NCI-H2227 (cell line): ENCODE measurements at regions not wholly inside any gene's neighbourhood (a gene's known extent, or its start where the extent isn't known, plus 50 kb on each side); places are given as distances from the start of the nearest gene placed in this dataset.
"Not testable (repeated sequence)": the region's sequence is repeated elsewhere in the genome, so short reads cannot be mapped to it uniquely, and the experiment has no call there.

Experiments used
- DNase-seq: peaks from one replicate; lab custom pipeline; 2025; ENCODE audit not compliant: unreplicated experiment; lab: John Stamatoyannopoulos, UW

DNA sequence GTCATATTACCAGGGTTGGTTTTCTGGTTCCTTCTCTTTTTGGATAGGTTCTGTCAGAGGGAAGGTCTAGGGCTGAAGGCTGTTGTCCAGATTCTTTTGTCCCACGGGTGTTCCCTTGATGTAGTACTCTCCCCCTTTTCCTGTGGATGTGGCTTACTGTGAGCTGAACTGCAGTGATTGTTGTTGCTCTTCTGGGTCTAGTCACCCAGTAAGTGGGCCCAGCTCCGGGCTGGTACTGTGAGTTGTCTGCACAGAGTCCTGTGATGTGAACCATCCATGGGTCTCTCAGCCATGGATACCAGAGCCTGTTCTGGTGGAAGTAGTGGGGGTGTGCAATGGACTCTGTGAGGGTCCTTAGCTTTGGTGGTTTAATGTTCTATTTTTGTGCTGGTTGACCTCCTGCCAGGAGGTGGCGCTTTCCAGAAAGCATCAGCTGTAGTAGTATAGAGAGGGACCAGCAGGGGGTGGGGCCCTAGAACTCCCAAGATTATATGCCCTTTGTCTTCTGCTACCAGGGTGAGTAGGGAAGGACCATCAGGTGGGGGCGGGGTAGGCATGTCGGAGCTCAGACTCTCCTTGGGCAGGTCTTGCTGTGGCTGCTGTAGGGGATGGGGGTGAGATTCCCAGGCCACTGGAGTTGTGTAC is 99.4 kb upstream of the CHST15 start:
- DNase-seq, result not testable (repeated sequence)

DNA sequence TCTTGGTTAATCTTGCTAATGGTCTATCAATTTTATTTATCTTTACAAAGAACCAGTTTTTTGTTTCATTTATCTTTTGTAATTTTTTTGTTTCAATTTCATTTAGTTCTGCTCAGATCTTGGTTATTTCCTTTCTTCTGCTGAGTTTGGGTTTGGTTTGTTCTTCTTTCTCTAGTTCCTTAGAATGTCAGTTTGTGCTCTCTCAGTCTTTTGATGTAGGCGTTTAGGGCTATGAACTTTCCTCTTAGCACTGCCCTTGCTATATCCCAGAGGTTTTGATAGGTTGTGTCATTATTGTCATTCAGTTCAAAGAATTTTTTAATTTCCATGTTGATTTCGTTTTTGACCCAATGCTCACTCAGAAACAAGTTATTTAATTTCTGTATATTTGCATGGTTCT is 97.1 kb upstream of the CHST15 start:
- not testable (repeated sequence) for DNase-seq

DNA sequence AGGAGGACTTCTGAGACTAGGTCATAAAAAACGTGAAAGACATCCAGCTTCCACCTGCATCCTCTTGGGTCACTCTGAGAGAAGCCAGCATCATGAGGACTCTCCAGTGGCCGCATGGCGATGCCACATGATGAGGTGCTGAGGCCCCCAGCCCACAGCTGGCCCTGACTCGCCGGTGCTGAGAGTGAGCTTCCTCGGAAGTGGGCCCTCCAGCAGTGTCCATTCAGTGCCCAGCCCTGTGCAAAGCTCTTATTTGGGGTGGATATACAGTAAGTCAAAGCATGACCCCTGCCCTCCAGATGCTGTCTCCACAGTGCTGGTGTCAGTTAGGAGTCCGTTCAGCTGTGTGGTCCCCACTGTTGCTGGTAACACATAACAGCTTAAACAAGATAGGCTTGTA is 93.6 kb upstream of the CHST15 start:
- no peak for DNase-seq

DNA sequence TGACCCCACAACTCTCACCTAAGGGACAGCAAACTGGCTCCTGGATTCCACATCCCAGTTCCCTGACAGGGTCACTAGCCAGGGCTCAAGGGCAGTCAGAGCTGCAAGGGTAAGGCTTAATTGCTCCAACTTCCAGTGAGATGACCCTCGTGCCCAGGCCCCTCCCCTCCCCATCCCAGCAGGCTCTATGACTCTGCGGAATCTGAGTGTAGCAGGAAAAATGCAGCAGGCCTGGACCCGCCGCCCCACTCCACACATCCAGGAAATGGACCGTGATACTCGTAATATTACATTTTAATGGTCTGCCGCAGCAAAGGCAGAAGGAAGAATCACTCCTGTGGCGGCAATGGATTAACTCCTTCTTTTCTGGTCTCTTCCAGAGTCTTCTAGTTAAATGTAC is 91.7 kb upstream of the CHST15 start:
- no peak for DNase-seq

DNA sequence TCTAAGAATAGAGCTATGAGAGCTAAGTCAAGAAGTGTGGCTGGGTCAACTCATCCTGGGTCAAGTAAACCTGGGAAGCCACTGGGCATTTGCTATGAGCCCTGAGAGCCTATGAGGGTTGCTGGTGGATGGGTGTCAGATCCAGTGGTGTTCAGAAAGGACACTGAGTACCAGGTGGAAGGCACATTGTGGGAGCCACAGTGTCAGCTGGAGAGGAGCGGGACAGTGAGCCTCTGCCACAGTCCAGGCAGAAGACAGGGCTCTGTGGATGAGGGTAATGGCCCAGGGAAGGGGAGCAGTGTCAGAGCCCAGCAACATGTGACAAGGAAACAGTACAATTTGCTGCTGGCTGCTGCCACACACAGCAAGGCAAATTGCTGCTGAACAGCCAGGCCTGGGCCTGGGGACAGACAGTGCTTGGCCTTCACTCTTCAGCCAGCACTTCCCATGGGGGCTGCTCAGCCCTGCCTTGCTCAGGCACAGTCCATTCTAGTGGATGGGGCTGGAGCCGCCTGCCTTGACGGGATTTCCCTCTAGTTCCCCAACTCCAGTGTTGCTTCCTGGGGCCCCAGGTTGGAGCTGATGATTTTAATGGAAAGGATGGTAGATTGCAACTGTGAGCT is 90.9 kb upstream of the CHST15 start:
- no peak for DNase-seq

DNA sequence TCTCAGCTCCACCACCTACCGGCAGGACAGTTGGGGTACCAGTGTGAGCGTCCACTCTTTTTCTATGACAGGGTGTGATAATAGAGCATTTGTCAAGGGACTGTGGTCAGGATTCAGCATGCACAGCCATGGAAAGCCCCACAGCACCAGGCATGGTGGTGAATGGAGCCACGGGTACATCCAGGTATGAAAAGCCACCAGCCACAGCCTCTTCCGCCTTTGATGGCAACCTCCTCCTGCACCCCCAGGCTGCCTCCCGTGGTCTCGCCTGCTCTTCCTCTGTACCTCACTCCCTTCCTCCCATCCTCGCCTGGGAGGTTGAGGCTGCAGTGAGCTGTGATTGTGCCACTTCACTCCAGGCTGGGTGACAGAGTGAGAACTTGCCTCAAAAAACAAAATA is 90.2 kb upstream of the CHST15 start:
- no peak for DNase-seq

DNA sequence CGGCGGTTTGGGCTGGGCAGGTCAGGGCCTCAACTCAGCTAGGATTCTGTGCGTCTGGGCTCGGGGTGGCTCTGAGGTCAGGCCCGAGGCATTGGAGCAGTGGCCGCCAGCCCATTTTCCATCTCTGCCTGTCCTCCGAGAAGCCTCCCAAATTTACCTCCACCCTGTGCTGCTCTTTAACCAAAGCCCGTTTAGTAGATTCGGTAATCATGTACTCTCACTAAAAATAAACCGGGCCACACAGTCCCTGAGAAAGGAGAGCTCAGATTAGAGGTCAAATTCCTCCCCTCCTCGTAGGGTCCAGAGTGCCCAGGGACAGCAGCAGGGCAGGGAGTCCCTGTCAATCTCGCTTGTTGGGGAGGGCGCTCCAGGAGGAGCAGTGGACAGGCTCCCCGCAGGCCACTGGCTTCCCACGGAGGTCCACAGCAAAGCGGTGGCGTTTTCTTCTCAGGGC is 88.7 kb upstream of the CHST15 start:
- no peak for DNase-seq

DNA sequence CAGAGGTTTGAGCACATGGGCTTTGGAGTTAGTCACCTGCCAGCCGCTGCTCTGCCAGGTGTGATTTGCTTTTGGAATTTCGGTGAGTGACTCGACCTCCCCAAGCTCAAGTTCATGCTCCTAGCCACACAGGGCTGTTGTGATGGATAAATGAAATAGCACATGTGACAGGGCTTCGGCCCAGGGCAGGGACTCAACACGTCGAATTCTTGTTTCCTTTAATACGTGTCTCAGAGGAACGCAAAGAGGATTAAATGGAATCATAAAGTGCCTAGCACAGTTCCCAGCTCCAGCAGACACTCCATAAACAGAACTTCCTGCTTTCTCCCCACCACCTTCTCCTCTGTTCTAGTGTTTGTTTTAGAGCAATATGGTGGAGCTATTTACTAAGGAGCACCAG is 88.3 kb upstream of the CHST15 start:
- no peak for DNase-seq

DNA sequence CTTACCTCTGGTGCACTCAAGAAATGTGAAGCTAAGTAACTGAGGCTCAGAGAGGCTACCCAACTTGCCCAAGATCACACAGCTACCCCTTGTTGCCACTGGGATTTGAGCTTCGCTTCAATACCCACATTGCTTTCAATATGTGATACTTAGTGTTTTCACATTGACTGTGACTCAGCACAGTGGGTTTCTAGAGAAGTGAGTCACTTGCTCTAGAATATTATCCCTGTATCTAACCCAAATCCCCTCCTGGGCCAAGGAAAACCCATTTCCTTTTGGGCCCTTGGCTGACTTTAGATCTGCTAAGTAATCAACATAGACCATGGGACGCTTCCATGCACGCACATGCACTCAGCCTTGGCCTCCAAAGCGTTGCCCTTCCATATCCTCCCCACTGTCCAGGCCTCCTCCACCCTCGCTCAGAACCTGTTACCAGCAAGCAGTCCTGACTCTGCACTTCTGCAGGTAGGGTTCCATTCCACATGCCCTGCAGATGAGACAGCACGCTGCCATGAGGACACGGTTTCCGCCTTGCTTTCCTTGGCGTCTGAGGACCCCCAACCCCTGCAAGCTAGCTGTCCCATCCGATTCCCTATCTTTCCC is 87.7 kb upstream of the CHST15 start:
- DNase-seq, result no peak

DNA sequence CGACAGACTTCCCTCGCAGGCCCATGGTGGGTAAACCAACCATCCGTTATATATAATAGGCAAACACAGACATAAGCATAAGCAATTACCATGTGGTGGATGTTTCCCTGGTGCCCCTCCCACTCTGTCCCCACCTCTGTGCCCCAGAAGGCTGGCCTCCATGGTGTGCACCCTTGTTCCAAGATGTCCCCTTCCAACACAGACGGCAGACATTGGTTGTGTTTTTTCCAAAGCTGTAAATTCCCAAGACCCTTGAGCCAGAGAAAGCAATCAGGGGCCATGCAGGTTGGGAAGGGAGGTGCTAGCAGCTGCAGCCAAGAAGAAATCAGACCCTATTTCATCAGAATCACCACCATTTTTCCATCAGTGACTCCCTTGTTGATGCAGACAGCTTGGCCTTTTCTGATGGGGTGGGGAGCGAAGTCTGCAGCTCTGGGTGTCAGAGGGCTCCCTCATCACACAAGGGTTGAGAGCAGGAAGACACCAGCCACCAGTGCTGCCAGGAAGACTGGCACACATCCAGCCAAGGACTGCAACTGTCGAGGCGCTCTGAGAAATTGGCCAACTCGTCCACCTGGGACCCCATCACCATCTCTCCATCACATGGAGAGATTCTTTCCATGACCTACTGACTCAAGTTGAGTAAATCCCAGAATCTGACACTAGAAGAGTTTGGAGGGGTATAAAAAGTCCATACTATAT is 86.8 kb upstream of the CHST15 start:
- DNase-seq, result no peak

DNA sequence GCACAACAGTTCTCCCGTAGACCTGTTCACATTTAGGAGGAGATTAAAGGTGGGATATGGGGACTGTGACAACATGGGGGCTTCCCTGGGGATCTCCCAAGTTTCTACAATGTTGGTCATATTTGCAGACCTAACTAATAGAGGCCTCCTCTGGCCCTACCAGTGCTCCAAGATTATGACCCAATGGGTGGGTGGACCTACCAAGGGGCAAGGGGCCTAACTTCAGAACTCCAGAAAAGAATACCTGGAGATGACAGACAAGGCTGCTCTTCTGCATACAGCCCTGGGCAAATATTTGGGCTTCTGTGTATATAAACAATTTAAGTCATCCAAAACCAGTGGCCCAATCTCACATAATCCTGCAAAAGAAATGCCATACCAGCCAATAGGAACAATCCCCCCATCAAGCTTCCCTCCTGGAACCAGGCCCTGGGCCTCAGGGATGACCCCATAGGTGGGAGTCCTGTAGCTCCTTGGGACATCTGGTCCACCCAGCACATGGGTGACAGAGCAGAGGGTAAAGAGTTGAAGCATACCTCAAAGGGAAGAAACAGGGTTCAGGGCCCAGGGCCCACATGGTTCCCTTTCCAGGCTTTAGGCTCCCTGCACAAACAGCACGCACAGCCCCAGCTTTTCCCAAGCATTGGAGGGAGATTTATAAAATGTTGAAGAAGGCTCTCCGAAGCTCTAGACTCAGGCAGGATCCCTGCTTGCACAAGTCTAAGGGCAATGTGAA is 86.1 kb upstream of the CHST15 start:
- DNase-seq, result no peak

DNA sequence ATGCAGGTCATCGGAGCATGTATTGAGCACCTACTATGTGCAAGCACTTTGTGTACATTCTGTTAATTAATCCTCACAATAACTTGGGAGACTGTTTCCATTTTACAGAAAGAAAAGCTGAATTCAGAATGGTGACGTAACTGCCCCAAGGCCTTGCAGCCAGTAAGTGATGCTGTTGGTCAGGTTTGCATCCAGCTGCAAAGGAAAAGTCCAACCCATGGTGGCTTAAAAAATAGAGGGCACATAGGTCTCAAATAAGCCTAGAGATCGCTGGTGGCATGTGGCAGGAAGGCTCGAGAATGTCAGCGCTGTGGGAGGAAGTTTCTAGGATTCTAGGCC is 83.8 kb upstream of the CHST15 start:
- no peak for DNase-seq

DNA sequence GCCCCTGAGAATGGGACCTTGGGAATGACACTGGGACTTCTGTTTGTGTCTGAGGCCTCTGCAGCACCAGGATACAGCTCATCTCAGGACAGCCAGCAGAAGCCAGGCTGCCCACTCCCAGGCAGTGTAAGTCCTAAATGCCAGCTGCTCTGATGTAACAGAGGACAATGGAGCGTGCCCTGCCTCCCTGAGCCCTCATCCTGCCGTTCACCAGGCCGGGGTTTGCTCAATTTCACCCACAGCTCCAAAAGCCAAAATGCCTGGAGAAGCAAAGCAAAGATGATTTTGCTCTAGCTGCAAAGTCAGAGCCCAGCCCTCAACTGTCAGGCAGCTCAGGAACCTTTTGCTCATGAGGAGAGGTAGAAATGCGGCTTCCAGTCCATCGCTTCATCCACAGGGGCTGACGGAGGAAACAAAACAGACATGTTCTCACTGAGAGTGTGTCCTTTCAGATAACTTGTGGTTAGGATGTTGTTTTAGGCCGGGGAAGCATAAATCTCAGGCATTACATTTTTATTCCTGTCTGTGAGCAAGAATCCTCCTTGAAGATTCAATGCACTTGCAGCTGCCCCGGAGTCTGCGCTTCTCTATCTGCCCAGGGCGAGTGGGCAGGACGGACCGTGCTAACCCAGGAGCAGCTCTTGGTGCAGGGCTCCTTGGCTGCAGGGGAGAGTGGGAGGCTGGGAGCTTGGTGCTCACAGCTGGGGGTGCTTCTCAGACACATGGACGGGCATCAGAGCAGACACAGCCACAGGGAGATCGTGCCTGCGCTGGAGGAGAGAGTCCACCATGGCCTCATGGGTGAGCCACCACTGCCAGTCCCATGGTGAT is 83.2 kb upstream of the CHST15 start:
- DNase-seq, result no peak

DNA sequence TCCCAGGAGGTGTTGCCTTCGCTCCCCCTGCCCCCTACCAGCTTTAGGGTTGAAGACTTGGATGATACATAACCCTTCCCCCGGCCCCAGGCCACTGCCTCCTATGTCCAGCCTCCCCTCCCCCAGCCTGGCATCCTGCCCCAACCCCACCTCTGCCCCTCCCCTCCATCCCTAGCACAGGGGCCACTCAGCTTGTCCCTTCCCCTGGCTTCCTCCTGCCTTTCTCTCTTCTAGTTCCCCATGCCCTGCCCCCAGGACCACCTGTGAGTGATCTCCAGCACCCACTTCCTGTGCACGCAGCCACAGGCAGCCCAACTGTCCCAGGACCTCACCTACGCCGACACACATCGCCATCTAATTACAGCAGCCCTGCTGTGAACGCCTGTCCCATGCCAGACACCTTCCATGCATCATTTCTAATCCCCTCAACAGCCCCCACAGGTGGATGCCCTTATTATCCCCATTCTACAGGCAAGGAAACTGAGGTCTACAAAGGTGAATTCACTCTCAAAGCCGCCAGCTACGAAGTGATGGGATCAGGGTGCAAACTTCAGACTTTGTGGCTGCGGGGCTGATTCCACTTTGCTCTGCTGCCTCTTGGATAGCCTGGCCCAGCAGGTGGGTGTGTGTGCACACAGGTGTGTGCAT is 82.4 kb upstream of the CHST15 start:
- no peak for DNase-seq

DNA sequence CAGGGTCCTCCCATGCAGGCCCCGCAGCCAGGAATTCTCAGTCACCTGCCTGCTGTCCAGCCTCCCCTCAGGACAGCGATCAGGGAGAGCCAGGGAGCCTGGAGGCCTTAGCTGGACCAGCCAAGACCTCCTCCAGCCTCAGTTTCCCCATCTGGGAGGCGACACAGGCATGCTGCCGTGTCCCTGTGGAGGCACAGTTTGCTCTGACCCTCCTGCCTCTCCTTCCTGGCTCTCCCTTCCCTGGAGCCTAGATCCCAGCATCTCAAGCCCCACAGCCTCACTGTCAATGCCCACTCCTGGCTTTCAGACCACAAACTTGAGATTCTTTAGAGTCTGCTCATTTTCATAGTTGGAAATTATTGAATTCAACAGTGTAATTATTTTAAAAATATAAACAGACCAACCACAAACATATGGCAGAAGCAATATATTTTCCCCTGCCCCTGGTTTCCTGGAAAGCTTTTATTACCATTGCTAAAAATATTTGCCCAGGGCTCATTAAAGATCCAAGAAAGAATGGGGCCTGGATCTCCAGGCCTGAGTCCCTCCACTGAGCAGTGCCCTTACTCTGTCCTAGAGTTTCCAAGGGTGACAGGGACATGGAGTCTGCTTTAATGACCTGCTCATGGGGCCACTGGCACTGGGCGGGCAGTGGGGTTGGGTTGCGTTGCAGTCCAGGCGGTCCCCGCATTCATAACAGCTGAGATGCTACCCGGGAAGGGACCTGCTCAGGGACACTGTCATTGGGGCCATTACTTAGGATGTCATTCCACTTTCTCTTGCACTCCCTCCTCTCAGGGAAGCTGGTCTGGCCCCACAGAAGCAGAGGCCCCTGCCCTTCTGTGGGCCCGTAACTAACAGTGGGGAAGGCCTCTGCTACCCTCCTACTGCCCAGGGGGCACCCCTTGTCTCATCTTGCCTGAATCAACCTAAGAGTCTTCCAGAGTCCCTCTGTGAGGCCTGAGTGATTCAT is 81.6 kb upstream of the CHST15 start:
- no peak for DNase-seq

DNA sequence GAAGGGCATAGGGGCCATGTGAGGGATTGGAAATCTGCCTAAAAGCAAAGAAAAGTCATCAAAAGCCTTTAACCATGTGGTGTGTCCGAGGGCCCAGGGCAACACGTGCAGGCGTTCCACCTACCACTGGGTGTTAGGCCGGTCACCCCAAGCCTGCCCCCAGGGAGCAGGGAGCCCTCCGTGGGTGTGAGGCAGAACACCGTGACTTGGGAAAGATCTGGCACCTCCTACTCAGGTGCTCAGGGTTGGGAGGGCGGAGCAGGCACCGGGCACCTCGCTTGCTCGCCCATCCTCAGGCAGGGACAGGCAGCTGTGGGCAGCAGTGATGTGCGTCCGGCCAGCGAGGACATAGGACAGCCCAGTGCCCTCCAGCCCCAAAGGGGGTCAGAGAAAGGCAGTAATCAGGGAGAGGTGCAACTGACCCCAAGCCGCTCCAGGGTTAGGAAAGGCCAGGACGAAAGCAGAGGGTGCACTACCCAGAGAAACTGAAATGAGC is 80.7 kb upstream of the CHST15 start:
- DNase-seq, result no peak

DNA sequence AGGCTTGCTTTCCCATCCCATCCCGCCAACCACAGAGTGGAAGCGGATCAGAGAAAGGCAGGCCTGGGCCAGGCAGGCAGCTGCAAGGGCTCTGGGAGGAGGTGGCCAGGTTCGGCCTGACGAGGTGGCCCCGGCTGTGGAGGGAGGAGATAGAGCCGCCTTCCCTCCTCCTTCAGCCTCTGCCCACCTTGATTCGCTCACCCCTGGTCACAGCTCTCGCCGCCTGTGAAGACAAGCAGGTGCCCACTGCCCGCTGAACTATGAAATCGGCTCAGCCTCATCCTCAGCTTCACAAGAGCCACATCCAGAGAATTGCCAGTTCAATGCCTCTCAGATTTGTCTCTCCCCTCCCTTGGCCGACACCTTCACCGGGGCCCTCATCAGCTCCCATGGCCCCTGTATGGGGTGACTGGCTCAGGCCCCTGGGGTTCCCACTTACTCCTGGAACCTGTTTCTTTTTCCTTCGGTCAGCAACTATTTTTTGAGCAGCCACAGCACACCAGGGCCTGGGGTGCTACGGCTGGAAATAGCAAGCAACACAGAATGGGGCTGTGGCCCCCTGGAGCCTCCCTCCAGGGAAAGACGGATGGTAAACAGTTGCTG is 80.0 kb upstream of the CHST15 start:
- DNase-seq, result no peak

DNA sequence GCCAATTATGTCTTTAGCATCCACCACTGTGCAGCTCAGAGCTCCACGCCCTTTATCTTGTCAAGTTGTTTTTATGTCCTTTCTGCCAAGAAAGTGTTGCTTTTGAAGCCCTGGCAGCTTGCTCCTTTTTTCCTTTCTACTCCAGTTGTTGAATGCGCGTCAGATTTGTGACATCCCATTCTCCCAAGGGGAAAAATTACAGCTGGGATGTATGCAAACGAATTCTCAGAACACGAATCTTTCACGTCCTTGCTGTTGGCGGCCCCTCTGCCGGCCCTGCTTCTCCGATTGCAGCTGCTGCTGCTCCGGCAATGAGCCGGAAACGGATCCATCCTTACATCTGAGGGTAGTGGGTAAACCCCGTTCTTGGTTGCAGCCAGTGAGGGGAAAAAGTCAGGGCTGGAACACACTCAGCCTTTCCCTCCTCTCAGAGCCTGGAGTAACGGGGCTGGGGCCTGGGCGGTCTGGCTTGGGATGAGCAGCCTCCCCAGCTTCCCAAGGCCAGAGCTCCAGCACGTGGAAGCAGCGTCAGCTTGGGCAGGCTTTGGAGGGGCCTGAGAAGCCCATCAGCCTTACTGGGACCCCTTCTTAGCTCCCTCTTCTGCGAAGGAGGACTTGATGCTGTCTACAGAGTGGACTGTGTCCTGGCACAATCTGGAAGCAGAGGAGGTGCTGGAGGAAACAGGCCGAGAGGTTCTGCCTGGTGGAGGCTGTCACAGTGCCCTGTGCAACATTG is 79.0 kb upstream of the CHST15 start:
- DNase-seq, result no peak
